HCT116 (cell line): ENCODE measurements at regions not wholly inside any gene's neighbourhood (a gene's known extent, or its start where the extent isn't known, plus 50 kb on each side); places are given as distances from the start of the nearest gene placed in this dataset.

Experiments used
- ATAC-seq: fragments of 200-7000 bp; cut with Tn5 transposase; 2 replicates; pipeline ENCODE4 v1.9.1; 2020; ENCODE audit warnings: mild to moderate bottlenecking, moderate library complexity
- BruUV-seq: library from RNA; stranded (reverse); fragments of 400-500 nt; replicated peaks from 2 replicates; lab custom pipeline; 2021; lab: Mats Ljungman, UMichigan
- CTCF ChIA-PET: fragments of 300-600 bp; sonication (Branson Sonifier 250); formaldehyde crosslinking; loops from one replicate; lab custom pipeline; 2021; ENCODE audit warnings: antibody characterized with exemption; lab: Charles Lee
- POLR2A ChIA-PET: fragments of 300-600, 350-600 bp; sonication (Branson Sonifier 250); formaldehyde crosslinking; loops from one replicate; lab custom pipeline; 2021; ENCODE audit warnings: antibody characterized with exemption; lab: Charles Lee
- RAD21 ChIA-PET, 2 experiments: fragments of 300-600 bp; sonication (Branson Sonifier 250); formaldehyde crosslinking; loops; one replicate each; lab custom pipeline; 2023; ENCODE audit warnings: low total read pairs in 2 of 2; ENCODE audit not compliant: uncharacterized antibody in 2 of 2, unreplicated experiment in 2 of 2, low non-redundant PET in 1 of 2; lab: Charles Lee
- DNase-seq: peaks from one replicate; pipeline ENCODE4 v3.0.0-alpha.2; 2010; ENCODE audit warnings: low read depth, low spot score
- H2AFZ ChIP-seq: fragments of 200-600 bp; shearing (Covaris generic), sonication (generic); 2 replicates; pipeline ENCODE4 v1.6.1; 2017; ENCODE audit warnings: low read depth, mixed run types, mixed read lengths, antibody characterized with exemption, low read length; ENCODE audit not compliant: poor library complexity, severe bottlenecking
- H3K27ac ChIP-seq: 2 replicates; pipeline ENCODE4 v1.5.1; 2012; ENCODE audit warnings: low read depth, low read length
- H3K27me3 ChIP-seq: fragments of 200-600 bp; sonication (generic); 2 replicates; pipeline ENCODE4 v1.6.1; 2016; ENCODE audit warnings: mixed run types, low read length, mixed read lengths; ENCODE audit not compliant: insufficient read depth
- H3K36me3 ChIP-seq, 2 experiments: fragments of 200-500 bp in 1 of 2; fragments of 200-600 bp in 1 of 2; sonication (Bioruptor generic) in 1 of 2; sonication (generic) in 1 of 2; 2 replicates each; pipeline versions ENCODE4 v1.5.1 to v1.6.1; 2014 to 2016; ENCODE audit warnings: low read length in 2 of 2, inconsistent platforms in 1 of 2, mixed read lengths in 1 of 2, mixed run types in 1 of 2; ENCODE audit not compliant: insufficient read depth in 2 of 2, control insufficient read depth in 1 of 2
- H3K4me1 ChIP-seq, 2 experiments: fragments of 200-600 bp in 1 of 2; sonication (generic) in 1 of 2; 2 replicates each; pipeline versions ENCODE4 v1.5.1 to v1.6.1; 2012 to 2017; ENCODE audit warnings: low read length in 2 of 2, inconsistent platforms in 1 of 2, mild to moderate bottlenecking in 1 of 2, mixed read lengths in 1 of 2, mixed run types in 1 of 2, moderate library complexity in 1 of 2; ENCODE audit not compliant: insufficient read depth in 2 of 2, control insufficient read depth in 1 of 2
- H3K4me2 ChIP-seq: fragments of 200-600 bp; sonication (generic); 2 replicates; pipeline ENCODE4 v1.6.1; 2017; ENCODE audit warnings: mixed run types, low read length, mixed read lengths
- H3K4me3 ChIP-seq, 2 experiments: fragments of 200-600 bp in 1 of 2; sonication (generic) in 1 of 2; replicated peaks in 1 of 2; 2 replicates each; pipeline ENCODE4 v1.5.1; 2011 to 2016; ENCODE audit warnings: low read length in 2 of 2, control low read depth in 1 of 2, low read depth in 1 of 2, mild to moderate bottlenecking in 1 of 2, mixed read lengths in 1 of 2, mixed run types in 1 of 2
- H3K79me2 ChIP-seq: fragments of 200-600 bp; sonication (generic); 2 replicates; pipeline ENCODE4 v1.6.1; 2017; ENCODE audit warnings: mild to moderate bottlenecking, mixed run types, low read length, moderate library complexity, mixed read lengths; ENCODE audit not compliant: insufficient read depth
- H3K9ac ChIP-seq: fragments of 200-600 bp; sonication (generic); 2 replicates; pipeline ENCODE4 v1.6.1; 2016; ENCODE audit warnings: low read length, mixed read lengths
- H3K9me2 ChIP-seq: fragments of 200-600 bp; sonication (generic), shearing (Covaris generic); 2 replicates; pipeline ENCODE4 v1.6.1; 2017; ENCODE audit warnings: mixed run types, mild to moderate bottlenecking, moderate library complexity; ENCODE audit not compliant: insufficient read depth
- H3K9me3 ChIP-seq, 2 experiments: fragments of 200-500 bp in 1 of 2; fragments of 200-600 bp in 1 of 2; sonication (Bioruptor generic) in 1 of 2; sonication (generic) in 1 of 2; 2 replicates each; pipeline ENCODE4 v1.6.1; 2014 to 2017; ENCODE audit warnings: low read length in 2 of 2, mixed read lengths in 2 of 2, inconsistent platforms in 1 of 2, low read depth in 1 of 2, mild to moderate bottlenecking in 1 of 2, mixed run types in 1 of 2, moderate library complexity in 1 of 2; ENCODE audit not compliant: control insufficient read depth in 1 of 2, insufficient read depth in 1 of 2
- H4K20me1 ChIP-seq: fragments of 200-600 bp; sonication (generic), shearing (Covaris generic); 2 replicates; pipeline ENCODE4 v1.6.1; 2017; ENCODE audit warnings: mixed run types, mild to moderate bottlenecking, moderate library complexity; ENCODE audit not compliant: insufficient read depth
- CBX3 ChIP-seq: IDR thresholded peaks from 2 replicates; pipeline ENCODE4 v1.6.1; 2012; ENCODE audit warnings: low read depth
- CEBPB ChIP-seq: IDR thresholded peaks from 2 replicates; pipeline ENCODE4 v1.6.1; 2012; ENCODE audit warnings: low read depth
- EZH2phosphoT487 ChIP-seq: fragments of 200-600 bp; IDR thresholded peaks from 2 replicates; pipeline ENCODE4 v1.6.1; 2018; ENCODE audit warnings: antibody characterized with exemption, borderline replicate concordance
- FOSL1 ChIP-seq: IDR thresholded peaks from 2 replicates; pipeline ENCODE4 v1.6.1; 2012; ENCODE audit warnings: low read depth
- MAX ChIP-seq: IDR thresholded peaks from 2 replicates; pipeline ENCODE4 v1.6.1; 2012
- RAD21 ChIP-seq: IDR thresholded peaks from 2 replicates; pipeline ENCODE4 v1.6.1; 2012; ENCODE audit warnings: low read depth, mild to moderate bottlenecking
- REST ChIP-seq: IDR thresholded peaks from 2 replicates; pipeline ENCODE4 v1.6.1; 2012; ENCODE audit warnings: low read depth
- SP1 ChIP-seq: IDR thresholded peaks from 2 replicates; pipeline ENCODE4 v1.6.1; 2012; ENCODE audit warnings: low read depth
- YY1 ChIP-seq: IDR thresholded peaks from 2 replicates; pipeline ENCODE4 v1.6.1; 2011; ENCODE audit warnings: low read length, low read depth, moderate library complexity, mild to moderate bottlenecking; ENCODE audit not compliant: insufficient replicate concordance; ENCODE audit errors: extremely low read depth
- intact Hi-C: fragments of 100-400 bp; cut with micrococcal nuclease; formaldehyde crosslinking; loops from 2 replicates; pipeline ENCODE4 v1.10.0; 2022
- TF ChIP-seq, protein P1 (sequence below), 3 experiments: fragments of 200-600 bp in 1 of 3; sonication (generic) in 1 of 3; IDR thresholded peaks in 2 of 3; conservative IDR thresholded peaks in 1 of 3; 2 replicates each; pipeline ENCODE4 v1.5.1; 2012 to 2017; ENCODE audit warnings: low read depth in 2 of 3, low read length in 2 of 3, antibody characterized with exemption in 1 of 3, borderline replicate concordance in 1 of 3, control low read depth in 1 of 3, mild to moderate bottlenecking in 1 of 3, mixed read lengths in 1 of 3, mixed run types in 1 of 3, moderate library complexity in 1 of 3; ENCODE audit not compliant: insufficient read depth in 1 of 3

- RAD21 ChIA-PET: interaction anchor here in 1 of 2 experiments (0.5 to 0.6 kb wide), 2 partner anchors 44 to 53 kb away, joined by 3 read pairs; no protein-coding TSS in a partner anchor
- intact Hi-C loops: loop anchor here (5.0 kb wide), 1 partner anchor 33 kb away; no protein-coding TSS in a partner anchor
- Histone ChIP-seq H3K4me1 (peaks cover 0 to 20% of the 10 kb centered on the region in 2 experiments; a peak in 2 of 4 replicates), H3K9me2 (no peaks in the 10 kb centered on the region), H3K4me3 (peak overlapping the region; percentile 9 to 44; a peak in 2 of 4 replicates), H3K79me2 (no peaks in the 10 kb centered on the region), H3K4me2 (peak overlapping the region; percentile 75), H3K27me3 (no peaks in the 10 kb centered on the region)
- CTCF ChIA-PET: interaction anchor here (0.7 kb wide), 1 partner anchor 136 kb away, joined by 3 read pairs; no protein-coding TSS in a partner anchor
- peak; percentile 74 for TF ChIP-seq MAX
- TF ChIP-seq EZH2phosphoT487: no peak
- TF ChIP-seq CBX3: no peak
- TF ChIP-seq FOSL1: no peak
- peak; percentile 34 for TF ChIP-seq RAD21
- no peak for TF ChIP-seq SP1
- no peak for TF ChIP-seq CEBPB
- TF ChIP-seq YY1: no peak
- no peak for TF ChIP-seq REST
- TF ChIP-seq, protein P1, sequence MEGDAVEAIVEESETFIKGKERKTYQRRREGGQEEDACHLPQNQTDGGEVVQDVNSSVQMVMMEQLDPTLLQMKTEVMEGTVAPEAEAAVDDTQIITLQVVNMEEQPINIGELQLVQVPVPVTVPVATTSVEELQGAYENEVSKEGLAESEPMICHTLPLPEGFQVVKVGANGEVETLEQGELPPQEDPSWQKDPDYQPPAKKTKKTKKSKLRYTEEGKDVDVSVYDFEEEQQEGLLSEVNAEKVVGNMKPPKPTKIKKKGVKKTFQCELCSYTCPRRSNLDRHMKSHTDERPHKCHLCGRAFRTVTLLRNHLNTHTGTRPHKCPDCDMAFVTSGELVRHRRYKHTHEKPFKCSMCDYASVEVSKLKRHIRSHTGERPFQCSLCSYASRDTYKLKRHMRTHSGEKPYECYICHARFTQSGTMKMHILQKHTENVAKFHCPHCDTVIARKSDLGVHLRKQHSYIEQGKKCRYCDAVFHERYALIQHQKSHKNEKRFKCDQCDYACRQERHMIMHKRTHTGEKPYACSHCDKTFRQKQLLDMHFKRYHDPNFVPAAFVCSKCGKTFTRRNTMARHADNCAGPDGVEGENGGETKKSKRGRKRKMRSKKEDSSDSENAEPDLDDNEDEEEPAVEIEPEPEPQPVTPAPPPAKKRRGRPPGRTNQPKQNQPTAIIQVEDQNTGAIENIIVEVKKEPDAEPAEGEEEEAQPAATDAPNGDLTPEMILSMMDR (IDR thresholded peaks at IDR 0.05 in 2 of 3, conservative IDR thresholded peaks at IDR 0.05 in 1 of 3; ENCODE audit: borderline replicate concordance in 1 of 3, insufficient read depth in 1 of 3, low read depth in 2 of 3, low read length in 2 of 3): peak in 1 of 3 experiments; percentile 31; a peak in 2 of 6 replicates
- TF ChIP-seq, all 23 proteins: peak for 3
- H2AFZ ChIP-seq: peak overlapping the region; percentile 82
- peaks cover 0 to 6% of the 10 kb centered on the region in 2 experiments; a peak in 1 of 4 replicates for H3K9me3 ChIP-seq
- POLR2A ChIA-PET: no interaction called here
- H3K9ac ChIP-seq: peak overlapping the region; percentile 25; the same call in 1 of the 2 replicates
- H3K27ac ChIP-seq: no peak overlapping the region; the same call in 1 of the 2 replicates
- ATAC-seq (peak; percentile 89), DNase-seq (peak; percentile 27)
- H4K20me1 ChIP-seq: no peaks in the 10 kb centered on the region
- no peaks in the 10 kb centered on the region for H3K36me3 ChIP-seq
- BruUV-seq: no TSS peak
Observed at GRCh38 chr7:1368682-1369571, 90.3 kb downstream of the MICALL2 start.
